ENCODE measurements at regions not wholly inside any gene's neighbourhood (a gene's known extent, or its start where the extent isn't known, plus 50 kb on each side); places are given as distances from the start of the nearest gene placed in this dataset.
"Not testable (repeated sequence)": the region's sequence is repeated elsewhere in the genome, so short reads cannot be mapped to it uniquely, and the experiment has no call there.

- no peak for DNase-seq (ENCODE audit: extremely low read depth in 1 of 2, low read depth in 1 of 2)
Observed at GRCh38 chr22:49677495-49677889, 150.2 kb downstream of the BRD1 start.

GRCh38 chr22:49676783-49677494 lies 150.7 kb downstream of the BRD1 start:
- DNase-seq (ENCODE audit: extremely low read depth in 1 of 2, low read depth in 1 of 2), result no peak

- DNase-seq (ENCODE audit: extremely low read depth in 1 of 2, low read depth in 1 of 2), result no peak
Observed at GRCh38 chr22:49676230-49676629, 151.4 kb downstream of the BRD1 start.

- DNase-seq (ENCODE audit: extremely low read depth in 1 of 2, low read depth in 1 of 2), result no peak
Observed at GRCh38 chr22:49674479-49675050, 153.1 kb downstream of the BRD1 start.

GRCh38 chr22:49673048-49673447 lies 154.6 kb downstream of the BRD1 start:
- DNase-seq (ENCODE audit: extremely low read depth in 1 of 2, low read depth in 1 of 2), result no peak

GRCh38 chr22:49672014-49672516 lies 155.6 kb downstream of the BRD1 start:
- no peak for DNase-seq (ENCODE audit: extremely low read depth in 1 of 2, low read depth in 1 of 2)

- no peak for DNase-seq (ENCODE audit: extremely low read depth in 1 of 2, low read depth in 1 of 2)
Observed at GRCh38 chr22:49671331-49672013, 156.2 kb downstream of the BRD1 start.

GRCh38 chr22:49670456-49671330 lies 157.0 kb downstream of the BRD1 start:
- no peak for DNase-seq (ENCODE audit: extremely low read depth in 1 of 2, low read depth in 1 of 2)

GRCh38 chr22:49669969-49670455 lies 157.7 kb downstream of the BRD1 start:
- DNase-seq (ENCODE audit: extremely low read depth in 1 of 2, low read depth in 1 of 2), result not testable (repeated sequence)

GRCh38 chr22:49669427-49669968 lies 158.2 kb downstream of the BRD1 start:
- DNase-seq (ENCODE audit: extremely low read depth in 1 of 2, low read depth in 1 of 2), result not testable (repeated sequence)

GRCh38 chr22:49668402-49668801 lies 159.3 kb downstream of the BRD1 start:
- DNase-seq (ENCODE audit: extremely low read depth in 1 of 2, low read depth in 1 of 2), result no peak

- no peak for DNase-seq (ENCODE audit: extremely low read depth in 1 of 2, low read depth in 1 of 2)
Observed at GRCh38 chr22:49667236-49667635, 160.4 kb downstream of the BRD1 start.

- DNase-seq (ENCODE audit: extremely low read depth in 1 of 2, low read depth in 1 of 2), result no peak
Observed at GRCh38 chr22:49666146-49666809, 161.4 kb downstream of the BRD1 start.

- DNase-seq (ENCODE audit: extremely low read depth in 1 of 2, low read depth in 1 of 2), result no peak
Observed at GRCh38 chr22:49664891-49665290, 162.8 kb downstream of the BRD1 start.

GRCh38 chr22:49664371-49664881 lies 163.2 kb downstream of the BRD1 start:
- no peak for DNase-seq (ENCODE audit: extremely low read depth in 1 of 2, low read depth in 1 of 2)

GRCh38 chr22:49663823-49664222 lies 163.8 kb downstream of the BRD1 start:
- DNase-seq (ENCODE audit: extremely low read depth in 1 of 2, low read depth in 1 of 2), result no peak

GRCh38 chr22:49663311-49663711 lies 164.4 kb downstream of the BRD1 start:
- no peak for DNase-seq (ENCODE audit: extremely low read depth in 1 of 2, low read depth in 1 of 2)

GRCh38 chr22:49662681-49663080 lies 165.0 kb downstream of the BRD1 start:
- DNase-seq (ENCODE audit: extremely low read depth in 1 of 2, low read depth in 1 of 2), result no peak

GRCh38 chr22:49660794-49661781 lies 166.6 kb downstream of the BRD1 start:
- no peak for DNase-seq (ENCODE audit: extremely low read depth in 1 of 2, low read depth in 1 of 2)
